ENCODE measurements at regions not wholly inside any gene's neighbourhood (a gene's known extent, or its start where the extent isn't known, plus 50 kb on each side); places are given as distances from the start of the nearest gene placed in this dataset.

DNA sequence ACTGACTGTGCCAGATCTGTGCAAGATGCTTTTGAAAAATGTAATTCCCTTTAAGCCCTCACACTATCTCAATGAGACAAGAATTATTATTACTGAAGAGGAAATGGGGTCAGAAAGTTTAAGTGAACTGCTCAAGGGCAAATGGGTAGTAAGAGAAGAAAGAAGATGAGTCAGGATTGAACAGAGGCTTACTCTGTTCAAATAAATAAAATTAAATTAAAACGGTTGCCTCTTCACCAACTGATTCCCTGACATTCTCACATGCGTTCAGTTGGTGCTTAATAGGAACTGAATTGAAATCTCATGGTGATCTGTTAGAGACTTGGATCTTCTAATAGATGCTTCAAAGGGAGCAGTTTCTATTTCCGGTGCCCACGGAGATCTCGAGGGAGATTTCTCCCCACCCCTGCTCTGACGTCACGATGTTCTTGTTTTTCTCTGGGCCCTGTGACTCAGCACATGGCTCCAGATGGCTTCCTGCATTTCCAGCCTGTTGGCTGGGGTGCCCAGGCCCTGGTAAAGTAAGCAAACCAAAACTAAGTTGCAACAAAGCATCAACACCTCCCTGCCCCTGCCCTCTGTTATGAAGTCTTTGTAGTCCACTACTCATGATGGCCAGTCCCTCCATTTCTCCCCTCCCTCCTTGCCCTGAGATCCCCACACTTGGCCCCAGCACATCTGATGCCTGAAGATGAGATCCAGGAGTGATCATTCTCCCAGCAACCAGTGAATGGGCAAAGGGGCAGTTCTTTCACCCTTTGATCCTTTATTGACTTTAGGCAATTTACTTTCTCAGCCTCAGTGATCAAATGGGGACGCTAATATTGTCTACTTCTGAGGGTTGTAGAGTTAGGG lies 106.1 kb upstream of the CPEB4 start:
- Histone ChIP-seq H3K79me2 (ENCODE audit: control insufficient read depth, insufficient read depth, low read length) (no peaks in the 10 kb centered on the region), H4K20me1 (replicated peaks; ENCODE audit: control insufficient read depth, insufficient read depth, low read length) (no peaks in the 10 kb centered on the region), H3K4me2 (ENCODE audit: insufficient read depth, low read length) (peak overlapping the region; percentile 75), H2AFZ (ENCODE audit: low read depth, low read length) (peak overlapping the region; percentile 63), H3K27ac (ENCODE audit: extremely low read depth, low read depth, low read length) (peak overlapping the region; percentile 92), H3K9ac (ENCODE audit: insufficient read depth in 1 of 2, low read depth in 2 of 2, low read length in 2 of 2) (peak overlapping the region in 1 of 2 experiments; percentile 58; a peak in 3 of 4 replicates), H3K36me3 (ENCODE audit: control insufficient read depth, insufficient read depth, low read length) (no peaks in the 10 kb centered on the region), H3K9me3 (replicated peaks; ENCODE audit: control insufficient read depth, insufficient read depth, low read depth, low read length) (no peaks in the 10 kb centered on the region), H3K4me3 (no peak overlapping the region), H3K27me3 (ENCODE audit: control insufficient read depth in 2 of 2, insufficient read depth in 2 of 2, low read length in 2 of 2) (no peaks in the 10 kb centered on the region), H3K9me1 (ENCODE audit: control insufficient read depth, insufficient read depth, low read length) (peaks cover 2% of the 10 kb centered on the region), H3K4me1 (replicated peaks in 1 of 2; ENCODE audit: control insufficient read depth in 2 of 2, insufficient read depth in 2 of 2, low read length in 2 of 2) (peaks cover 25 to 61% of the 10 kb centered on the region in 2 experiments)
- ChIA-PET CTCF (ENCODE audit: low intra/inter-chr PET ratio) (no interaction called here), POLR2A (interaction anchor here (0.5 to 1.8 kb wide), 5 partner anchors 10 to 108 kb away, joined by 3 to 7 read pairs (median 3); no protein-coding TSS in a partner anchor)
- peak; percentile 72 to 86 (median 76) for DNase-seq (ENCODE audit: extremely low read depth in 1 of 4, low spot score in 3 of 4)
- intact Hi-C loops (cut with micrococcal nuclease) = loop anchor here (1.0 kb wide), 1 partner anchor 57 kb away; no protein-coding TSS in a partner anchor
- peak; percentile 75 for FAIRE-seq
- no TSS peak for BruUV-seq (replicated peaks)
- in situ Hi-C loops (cut with MboI) = loop anchor here (10.0 kb wide), 1 partner anchor 103 kb away; the partner anchor contains the start of gene CPEB4
- peak; percentile 52 for ATAC-seq
- WGBS (ENCODE audit: insufficient coverage, low coverage, missing lambda C conversion rate) = 7% methylated on average over 8 of the region's 8 CpGs
- TF ChIP-seq POLR2A (conservative IDR thresholded peaks at IDR 0.05) = no peak
- no peak for TF ChIP-seq ETS2 (tag; IDR thresholded peaks at IDR 0.05; ENCODE audit: borderline replicate concordance, poor library complexity, severe bottlenecking)
- no peak for TF ChIP-seq ZNF445 (CRISPR knock-in tag; IDR thresholded peaks at IDR 0.05; ENCODE audit: low read depth)
- TF ChIP-seq, protein P1, sequence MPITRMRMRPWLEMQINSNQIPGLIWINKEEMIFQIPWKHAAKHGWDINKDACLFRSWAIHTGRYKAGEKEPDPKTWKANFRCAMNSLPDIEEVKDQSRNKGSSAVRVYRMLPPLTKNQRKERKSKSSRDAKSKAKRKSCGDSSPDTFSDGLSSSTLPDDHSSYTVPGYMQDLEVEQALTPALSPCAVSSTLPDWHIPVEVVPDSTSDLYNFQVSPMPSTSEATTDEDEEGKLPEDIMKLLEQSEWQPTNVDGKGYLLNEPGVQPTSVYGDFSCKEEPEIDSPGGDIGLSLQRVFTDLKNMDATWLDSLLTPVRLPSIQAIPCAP (CRISPR knock-in tag; IDR thresholded peaks at IDR 0.05; ENCODE audit: borderline replicate concordance) = no peak
- TF ChIP-seq PTBP1 (IDR thresholded peaks at IDR 0.05; ENCODE audit: low read depth, low read length) = no peak
- TF ChIP-seq TAF15 (IDR thresholded peaks at IDR 0.05; ENCODE audit: low read depth, low read length) = no peak
- TF ChIP-seq POLR3G (IDR thresholded peaks at IDR 0.05; ENCODE audit: extremely low read depth, insufficient read length, insufficient replicate concordance) = no peak
- TF ChIP-seq DPF2 (IDR thresholded peaks at IDR 0.05) = peak; percentile 6
- peak; percentile 94 for TF ChIP-seq ZNF589 (CRISPR knock-in tag; IDR thresholded peaks at IDR 0.05; ENCODE audit: low read depth)
- TF ChIP-seq TCFL5 (CRISPR knock-in tag; conservative IDR thresholded peaks at IDR 0.05) = no peak; the same call in none of the 2 replicates
- TF ChIP-seq ZNF586 (CRISPR knock-in tag; conservative IDR thresholded peaks at IDR 0.05) = 0 out of 2 replicates have a peak, but pooled peaks have one; percentile 15
- TF ChIP-seq RBBP5 (IDR thresholded peaks at IDR 0.05; ENCODE audit: borderline replicate concordance, insufficient read depth, low read length, poor library complexity, severe bottlenecking) = no peak
- TF ChIP-seq JUNB (CRISPR knock-in tag; conservative IDR thresholded peaks at IDR 0.05) = peak; percentile 30; the same call in 1 of the 2 replicates
- TF ChIP-seq, protein P2, sequence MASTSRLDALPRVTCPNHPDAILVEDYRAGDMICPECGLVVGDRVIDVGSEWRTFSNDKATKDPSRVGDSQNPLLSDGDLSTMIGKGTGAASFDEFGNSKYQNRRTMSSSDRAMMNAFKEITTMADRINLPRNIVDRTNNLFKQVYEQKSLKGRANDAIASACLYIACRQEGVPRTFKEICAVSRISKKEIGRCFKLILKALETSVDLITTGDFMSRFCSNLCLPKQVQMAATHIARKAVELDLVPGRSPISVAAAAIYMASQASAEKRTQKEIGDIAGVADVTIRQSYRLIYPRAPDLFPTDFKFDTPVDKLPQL (IDR thresholded peaks at IDR 0.05; ENCODE audit: extremely low read depth, insufficient read length) = no peak
- TF ChIP-seq POLR2B (IDR thresholded peaks at IDR 0.05; ENCODE audit: low read depth, partially characterized antibody) = no peak
- no peak for TF ChIP-seq EZH2 (IDR thresholded peaks at IDR 0.05; ENCODE audit: borderline replicate concordance, low read depth, low read length)
- TF ChIP-seq, protein P3, sequence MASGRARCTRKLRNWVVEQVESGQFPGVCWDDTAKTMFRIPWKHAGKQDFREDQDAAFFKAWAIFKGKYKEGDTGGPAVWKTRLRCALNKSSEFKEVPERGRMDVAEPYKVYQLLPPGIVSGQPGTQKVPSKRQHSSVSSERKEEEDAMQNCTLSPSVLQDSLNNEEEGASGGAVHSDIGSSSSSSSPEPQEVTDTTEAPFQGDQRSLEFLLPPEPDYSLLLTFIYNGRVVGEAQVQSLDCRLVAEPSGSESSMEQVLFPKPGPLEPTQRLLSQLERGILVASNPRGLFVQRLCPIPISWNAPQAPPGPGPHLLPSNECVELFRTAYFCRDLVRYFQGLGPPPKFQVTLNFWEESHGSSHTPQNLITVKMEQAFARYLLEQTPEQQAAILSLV (tag; IDR thresholded peaks at IDR 0.05) = no peak
- TF ChIP-seq ZBTB8A (IDR thresholded peaks at IDR 0.05; ENCODE audit: partially characterized antibody) = no peak
- no peak for TF ChIP-seq ESRRB (CRISPR knock-in tag; IDR thresholded peaks at IDR 0.05; ENCODE audit: borderline replicate concordance)
- TF ChIP-seq, protein P4, sequence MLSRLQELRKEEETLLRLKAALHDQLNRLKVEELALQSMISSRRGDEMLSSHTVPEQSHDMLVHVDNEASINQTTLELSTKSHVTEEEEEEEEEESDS (CRISPR knock-in tag; IDR thresholded peaks at IDR 0.05) = no peak

Data from K562 (cell line).